ENCODE measurements at regions not wholly inside any gene's neighbourhood (a gene's known extent, or its start where the extent isn't known, plus 50 kb on each side); places are given as distances from the start of the nearest gene placed in this dataset.

DNA sequence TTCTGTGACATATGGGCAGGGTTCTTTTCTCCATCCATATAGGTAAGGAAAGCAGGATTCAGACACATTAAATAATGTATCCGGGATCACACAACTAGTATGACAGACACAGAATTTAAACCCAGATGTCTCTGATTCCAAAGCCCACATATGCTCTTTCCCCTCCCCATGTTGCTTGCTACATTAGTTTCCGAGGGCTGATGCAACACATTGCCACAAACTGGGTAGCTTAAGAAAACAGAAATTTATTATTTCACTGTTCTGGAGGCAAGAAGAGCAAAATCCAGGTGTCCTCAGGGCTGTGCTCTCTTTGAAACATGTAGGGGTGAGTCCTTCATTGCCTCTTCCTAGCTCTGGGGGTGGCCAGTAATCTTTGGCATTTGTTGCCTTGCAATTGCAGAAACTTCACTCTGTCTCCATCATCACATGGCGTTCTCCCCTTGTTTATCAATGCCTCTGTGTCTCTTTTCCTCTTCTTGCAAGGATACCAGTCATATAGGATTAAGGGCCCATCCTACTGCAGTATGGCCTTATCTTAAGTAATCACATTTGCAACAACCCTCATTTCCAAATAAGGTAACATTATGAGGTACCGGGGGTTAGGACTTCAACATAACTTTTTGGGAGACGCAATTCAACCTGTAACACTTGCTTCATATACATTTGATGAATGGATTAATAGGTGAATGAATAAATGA, 83.0 kb upstream of the CCND2 start:
- no TSS peak for BruUV-seq (replicated peaks)
- H3K27me3 ChIP-seq (ENCODE audit: control insufficient read depth in 2 of 2, insufficient read depth in 2 of 2, low read length in 2 of 2) = peaks cover 0 to 9% of the 10 kb centered on the region in 2 experiments
- no peaks in the 10 kb centered on the region for H3K36me3 ChIP-seq (ENCODE audit: control insufficient read depth in 2 of 2, extremely low read depth in 1 of 2, insufficient read depth in 2 of 2, low read length in 2 of 2)
- no peak overlapping the region for H3K9ac ChIP-seq (replicated peaks; ENCODE audit: extremely low read depth, insufficient read depth, low read length)
- no peak overlapping the region for H2AFZ ChIP-seq (ENCODE audit: low read depth, low read length)
- DNase-seq (ENCODE audit: low read depth, low spot score) (no peak), FAIRE-seq (no peak)
- H4K20me1 ChIP-seq (replicated peaks; ENCODE audit: control insufficient read depth, extremely low read depth, insufficient read depth, low read length) = no peaks in the 10 kb centered on the region
- no peak overlapping the region for H3K4me3 ChIP-seq (replicated peaks in 1 of 3; ENCODE audit: insufficient read depth in 1 of 3, low read depth in 1 of 3, low read length in 3 of 3)
- no peaks in the 10 kb centered on the region for H3K4me1 ChIP-seq (ENCODE audit: control insufficient read depth, extremely low read depth, insufficient read depth, low read length)
- TF ChIP-seq, protein P1, sequence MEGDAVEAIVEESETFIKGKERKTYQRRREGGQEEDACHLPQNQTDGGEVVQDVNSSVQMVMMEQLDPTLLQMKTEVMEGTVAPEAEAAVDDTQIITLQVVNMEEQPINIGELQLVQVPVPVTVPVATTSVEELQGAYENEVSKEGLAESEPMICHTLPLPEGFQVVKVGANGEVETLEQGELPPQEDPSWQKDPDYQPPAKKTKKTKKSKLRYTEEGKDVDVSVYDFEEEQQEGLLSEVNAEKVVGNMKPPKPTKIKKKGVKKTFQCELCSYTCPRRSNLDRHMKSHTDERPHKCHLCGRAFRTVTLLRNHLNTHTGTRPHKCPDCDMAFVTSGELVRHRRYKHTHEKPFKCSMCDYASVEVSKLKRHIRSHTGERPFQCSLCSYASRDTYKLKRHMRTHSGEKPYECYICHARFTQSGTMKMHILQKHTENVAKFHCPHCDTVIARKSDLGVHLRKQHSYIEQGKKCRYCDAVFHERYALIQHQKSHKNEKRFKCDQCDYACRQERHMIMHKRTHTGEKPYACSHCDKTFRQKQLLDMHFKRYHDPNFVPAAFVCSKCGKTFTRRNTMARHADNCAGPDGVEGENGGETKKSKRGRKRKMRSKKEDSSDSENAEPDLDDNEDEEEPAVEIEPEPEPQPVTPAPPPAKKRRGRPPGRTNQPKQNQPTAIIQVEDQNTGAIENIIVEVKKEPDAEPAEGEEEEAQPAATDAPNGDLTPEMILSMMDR (IDR thresholded peaks at IDR 0.05; ENCODE audit: extremely low read depth in 1 of 2, insufficient read depth in 1 of 2, low read depth in 1 of 2, low read length in 2 of 2) = no peak
- TF ChIP-seq FOS (IDR thresholded peaks at IDR 0.05; ENCODE audit: borderline replicate concordance, insufficient read depth, low read length) (no peak), POLR2A (IDR thresholded peaks at IDR 0.05; ENCODE audit: low read depth, low read length) (no peak), GATA2 (IDR thresholded peaks at IDR 0.05; ENCODE audit: insufficient read depth, insufficient read length, low read depth, low read length) (no peak), POLR2AphosphoS5 (IDR thresholded peaks at IDR 0.05; ENCODE audit: insufficient read depth, low read depth, low read length) (no peak), MYC (IDR thresholded peaks at IDR 0.05; ENCODE audit: low read depth, low read length) (no peak), EZH2 (IDR thresholded peaks at IDR 0.05; ENCODE audit: borderline replicate concordance, low read depth, low read length, severe bottlenecking) (no peak), JUN (IDR thresholded peaks at IDR 0.05; ENCODE audit: borderline replicate concordance, insufficient read depth, insufficient read length, low read depth) (no peak)
- TF ChIP-seq, protein P2, sequence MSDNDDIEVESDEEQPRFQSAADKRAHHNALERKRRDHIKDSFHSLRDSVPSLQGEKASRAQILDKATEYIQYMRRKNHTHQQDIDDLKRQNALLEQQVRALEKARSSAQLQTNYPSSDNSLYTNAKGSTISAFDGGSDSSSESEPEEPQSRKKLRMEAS (IDR thresholded peaks at IDR 0.05; ENCODE audit: insufficient read depth, insufficient read length) = no peak
- POLR2A ChIA-PET = no interaction called here
- H3K9me1 ChIP-seq (replicated peaks; ENCODE audit: control insufficient read depth, extremely low read depth, insufficient read depth, low read length) = no peaks in the 10 kb centered on the region
- intact Hi-C loops (cut with micrococcal nuclease) (no loop called here), dilution Hi-C loops (cut with MboI; ENCODE audit: extremely low pct_ligation_motif_present, low sequenced_read_pairs) (no loop called here)
- H3K79me2 ChIP-seq (ENCODE audit: control insufficient read depth, insufficient read depth, low read length) = no peaks in the 10 kb centered on the region
- H3K27ac ChIP-seq (ENCODE audit: insufficient read depth, low read depth, low read length) = no peak overlapping the region
- CTCF ChIA-PET = interaction anchor here (1.4 kb wide), 1 partner anchor 13 kb away, joined by 3 read pairs; no protein-coding TSS in a partner anchor
- no peaks in the 10 kb centered on the region for H3K9me3 ChIP-seq (replicated peaks; ENCODE audit: control insufficient read depth, insufficient read depth, low read length)
- H3K4me2 ChIP-seq (ENCODE audit: insufficient read depth, low read length) = no peak overlapping the region

Measured in endothelial cell of umbilical vein (primary cell).